GM20000 (cell line): ENCODE measurements at regions not wholly inside any gene's neighbourhood (a gene's known extent, or its start where the extent isn't known, plus 50 kb on each side); places are given as distances from the start of the nearest gene placed in this dataset.

Experiments used
- DNase-seq: peaks from one replicate; pipeline ENCODE4 v3.0.0; 2012; ENCODE audit warnings: low spot score
- CTCF ChIP-seq: IDR thresholded peaks from 2 replicates; pipeline ENCODE4 v1.5.1; 2012; ENCODE audit warnings: mild to moderate bottlenecking, control low read depth; ENCODE audit errors: extremely low read depth, missing control alignments

GRCh38 chr10:36332926-36333325 is 690.8 kb upstream of the FZD8 start:
- no peak for DNase-seq
- TF ChIP-seq CTCF = no peak

- DNase-seq = no peak
- no peak for TF ChIP-seq CTCF
These were observed 689.0 kb upstream of the FZD8 start for GRCh38 chr10:36331121-36331520.

- no peak for TF ChIP-seq CTCF
- no peak for DNase-seq
These were observed 683.7 kb upstream of the FZD8 start for GRCh38 chr10:36325815-36326214.

GRCh38 chr10:36324831-36325230 is 682.7 kb upstream of the FZD8 start:
- no peak for DNase-seq
- no peak for TF ChIP-seq CTCF

GRCh38 chr10:36313142-36313541 is 671.0 kb upstream of the FZD8 start:
- no peak for DNase-seq
- no peak for TF ChIP-seq CTCF

- no peak for TF ChIP-seq CTCF
These were observed 661.8 kb upstream of the FZD8 start for GRCh38 chr10:36303896-36304295.

DNA sequence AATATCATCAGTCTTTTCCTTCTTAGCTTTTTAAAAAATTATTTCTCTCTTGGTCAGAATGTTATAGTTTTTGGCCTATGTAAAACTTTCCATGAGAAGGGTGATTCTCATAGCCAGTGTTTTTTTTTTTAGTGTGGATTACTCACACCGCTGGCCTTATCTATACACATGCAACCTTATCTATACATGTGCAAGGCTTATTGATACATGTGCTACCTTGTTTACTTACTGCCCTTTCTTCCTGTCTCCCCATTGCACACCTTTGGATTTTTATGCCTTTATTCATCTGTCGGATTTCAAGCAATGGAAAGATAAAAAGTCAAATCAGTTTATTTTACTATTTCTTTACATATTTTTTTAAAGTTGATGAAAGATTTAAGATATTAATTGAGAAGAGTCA is 660.0 kb upstream of the FZD8 start:
- no peak for DNase-seq
- no peak for TF ChIP-seq CTCF

More at GRCh38 chr10:36303896-36304295, 661.8 kb upstream of the FZD8 start:
- DNase-seq = no peak
